ENCODE measurements at regions not wholly inside any gene's neighbourhood (a gene's known extent, or its start where the extent isn't known, plus 50 kb on each side); places are given as distances from the start of the nearest gene placed in this dataset.

- TF ChIP-seq, protein P1, sequence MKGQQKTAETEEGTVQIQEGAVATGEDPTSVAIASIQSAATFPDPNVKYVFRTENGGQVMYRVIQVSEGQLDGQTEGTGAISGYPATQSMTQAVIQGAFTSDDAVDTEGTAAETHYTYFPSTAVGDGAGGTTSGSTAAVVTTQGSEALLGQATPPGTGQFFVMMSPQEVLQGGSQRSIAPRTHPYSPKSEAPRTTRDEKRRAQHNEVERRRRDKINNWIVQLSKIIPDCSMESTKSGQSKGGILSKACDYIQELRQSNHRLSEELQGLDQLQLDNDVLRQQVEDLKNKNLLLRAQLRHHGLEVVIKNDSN (CRISPR knock-in tag; IDR thresholded peaks at IDR 0.05): no peak
- TF ChIP-seq E2F5 (CRISPR knock-in tag; IDR thresholded peaks at IDR 0.05) (no peak), JUN (CRISPR knock-in tag; IDR thresholded peaks at IDR 0.05) (no peak), SMAD4 (CRISPR knock-in tag; IDR thresholded peaks at IDR 0.05) (no peak), ZBTB21 (CRISPR knock-in tag; IDR thresholded peaks at IDR 0.05; ENCODE audit: borderline replicate concordance) (no peak), TP53 (CRISPR knock-in tag; IDR thresholded peaks at IDR 0.05) (no peak), FOXP4 (CRISPR knock-in tag; IDR thresholded peaks at IDR 0.05) (no peak)
- TF ChIP-seq, protein P2, sequence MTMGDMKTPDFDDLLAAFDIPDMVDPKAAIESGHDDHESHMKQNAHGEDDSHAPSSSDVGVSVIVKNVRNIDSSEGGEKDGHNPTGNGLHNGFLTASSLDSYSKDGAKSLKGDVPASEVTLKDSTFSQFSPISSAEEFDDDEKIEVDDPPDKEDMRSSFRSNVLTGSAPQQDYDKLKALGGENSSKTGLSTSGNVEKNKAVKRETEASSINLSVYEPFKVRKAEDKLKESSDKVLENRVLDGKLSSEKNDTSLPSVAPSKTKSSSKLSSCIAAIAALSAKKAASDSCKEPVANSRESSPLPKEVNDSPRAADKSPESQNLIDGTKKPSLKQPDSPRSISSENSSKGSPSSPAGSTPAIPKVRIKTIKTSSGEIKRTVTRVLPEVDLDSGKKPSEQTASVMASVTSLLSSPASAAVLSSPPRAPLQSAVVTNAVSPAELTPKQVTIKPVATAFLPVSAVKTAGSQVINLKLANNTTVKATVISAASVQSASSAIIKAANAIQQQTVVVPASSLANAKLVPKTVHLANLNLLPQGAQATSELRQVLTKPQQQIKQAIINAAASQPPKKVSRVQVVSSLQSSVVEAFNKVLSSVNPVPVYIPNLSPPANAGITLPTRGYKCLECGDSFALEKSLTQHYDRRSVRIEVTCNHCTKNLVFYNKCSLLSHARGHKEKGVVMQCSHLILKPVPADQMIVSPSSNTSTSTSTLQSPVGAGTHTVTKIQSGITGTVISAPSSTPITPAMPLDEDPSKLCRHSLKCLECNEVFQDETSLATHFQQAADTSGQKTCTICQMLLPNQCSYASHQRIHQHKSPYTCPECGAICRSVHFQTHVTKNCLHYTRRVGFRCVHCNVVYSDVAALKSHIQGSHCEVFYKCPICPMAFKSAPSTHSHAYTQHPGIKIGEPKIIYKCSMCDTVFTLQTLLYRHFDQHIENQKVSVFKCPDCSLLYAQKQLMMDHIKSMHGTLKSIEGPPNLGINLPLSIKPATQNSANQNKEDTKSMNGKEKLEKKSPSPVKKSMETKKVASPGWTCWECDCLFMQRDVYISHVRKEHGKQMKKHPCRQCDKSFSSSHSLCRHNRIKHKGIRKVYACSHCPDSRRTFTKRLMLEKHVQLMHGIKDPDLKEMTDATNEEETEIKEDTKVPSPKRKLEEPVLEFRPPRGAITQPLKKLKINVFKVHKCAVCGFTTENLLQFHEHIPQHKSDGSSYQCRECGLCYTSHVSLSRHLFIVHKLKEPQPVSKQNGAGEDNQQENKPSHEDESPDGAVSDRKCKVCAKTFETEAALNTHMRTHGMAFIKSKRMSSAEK (CRISPR knock-in tag; IDR thresholded peaks at IDR 0.05; ENCODE audit: borderline replicate concordance): no peak
Measured at GRCh38 chr17:12438212-12438611, 227.5 kb upstream of the MYOCD start (continued).

DNA sequence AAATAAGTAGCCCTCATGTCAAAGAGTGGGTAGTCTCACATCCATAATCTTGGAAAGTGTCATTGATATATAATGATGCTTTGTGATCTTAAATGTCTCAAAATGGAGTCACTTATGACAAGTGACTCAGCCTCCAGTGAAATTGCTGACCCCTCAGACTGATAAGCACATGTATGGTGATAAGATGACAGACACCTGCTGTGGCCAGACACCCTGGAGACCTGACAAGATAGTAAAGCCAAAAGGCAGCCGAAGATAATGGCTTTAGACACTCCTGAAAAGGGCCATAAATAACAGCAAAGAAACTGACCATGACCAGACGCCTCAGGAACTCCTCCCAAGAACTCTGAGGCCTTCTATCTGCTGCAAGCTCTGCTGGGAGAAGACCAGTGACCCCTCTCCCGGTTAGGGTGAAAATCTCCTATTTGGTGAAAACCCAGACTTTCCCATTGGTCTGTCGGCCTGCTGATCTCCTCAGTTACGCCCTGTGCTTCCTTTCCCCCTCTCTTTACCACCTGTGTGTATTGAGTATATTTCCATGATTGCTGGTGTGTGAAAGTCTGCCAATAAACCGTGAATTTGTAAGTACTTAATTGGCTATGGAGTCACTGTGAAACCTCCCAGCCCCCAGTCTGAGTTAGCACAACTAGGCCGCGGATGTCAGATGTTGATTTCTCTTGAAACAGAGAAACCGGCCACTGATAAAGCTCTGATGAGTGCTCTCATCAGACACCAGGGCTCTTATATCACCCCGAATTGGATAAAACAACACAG lies 226.7 kb upstream of the MYOCD start:
- Mint-ChIP-seq H3K27ac (no peak overlapping the region), H3K27me3 (ENCODE audit: low read depth) (no peaks in the 10 kb centered on the region), H3K4me3 (no peak overlapping the region), H3K9me3 (peaks cover 27% of the 10 kb centered on the region), H3K36me3 (no peaks in the 10 kb centered on the region), H3K4me1 (peaks cover 9% of the 10 kb centered on the region)
- no peak for ATAC-seq
- no peak for DNase-seq (ENCODE audit: low spot score)
- ChIA-PET CTCF (no interaction called here), POLR2A (no interaction called here)
- TF ChIP-seq SMAD4 (CRISPR knock-in tag; IDR thresholded peaks at IDR 0.05) (no peak), JUN (CRISPR knock-in tag; IDR thresholded peaks at IDR 0.05) (no peak), RELA (CRISPR knock-in tag; IDR thresholded peaks at IDR 0.05; ENCODE audit: borderline replicate concordance) (no peak), SMAD3 (CRISPR knock-in tag; IDR thresholded peaks at IDR 0.05; ENCODE audit: borderline replicate concordance) (no peak), SOX15 (CRISPR knock-in tag; IDR thresholded peaks at IDR 0.05) (no peak), OVOL2 (CRISPR knock-in tag; IDR thresholded peaks at IDR 0.05; ENCODE audit: borderline replicate concordance) (no peak), ARID4B (CRISPR knock-in tag; IDR thresholded peaks at IDR 0.05; ENCODE audit: borderline replicate concordance) (no peak), ZNF138 (CRISPR knock-in tag; conservative IDR thresholded peaks at IDR 0.05) (no peak)
- TF ChIP-seq, protein P3, sequence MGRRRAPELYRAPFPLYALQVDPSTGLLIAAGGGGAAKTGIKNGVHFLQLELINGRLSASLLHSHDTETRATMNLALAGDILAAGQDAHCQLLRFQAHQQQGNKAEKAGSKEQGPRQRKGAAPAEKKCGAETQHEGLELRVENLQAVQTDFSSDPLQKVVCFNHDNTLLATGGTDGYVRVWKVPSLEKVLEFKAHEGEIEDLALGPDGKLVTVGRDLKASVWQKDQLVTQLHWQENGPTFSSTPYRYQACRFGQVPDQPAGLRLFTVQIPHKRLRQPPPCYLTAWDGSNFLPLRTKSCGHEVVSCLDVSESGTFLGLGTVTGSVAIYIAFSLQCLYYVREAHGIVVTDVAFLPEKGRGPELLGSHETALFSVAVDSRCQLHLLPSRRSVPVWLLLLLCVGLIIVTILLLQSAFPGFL (CRISPR knock-in tag; IDR thresholded peaks at IDR 0.05; ENCODE audit: borderline replicate concordance): no peak
- TF ChIP-seq, protein P4, sequence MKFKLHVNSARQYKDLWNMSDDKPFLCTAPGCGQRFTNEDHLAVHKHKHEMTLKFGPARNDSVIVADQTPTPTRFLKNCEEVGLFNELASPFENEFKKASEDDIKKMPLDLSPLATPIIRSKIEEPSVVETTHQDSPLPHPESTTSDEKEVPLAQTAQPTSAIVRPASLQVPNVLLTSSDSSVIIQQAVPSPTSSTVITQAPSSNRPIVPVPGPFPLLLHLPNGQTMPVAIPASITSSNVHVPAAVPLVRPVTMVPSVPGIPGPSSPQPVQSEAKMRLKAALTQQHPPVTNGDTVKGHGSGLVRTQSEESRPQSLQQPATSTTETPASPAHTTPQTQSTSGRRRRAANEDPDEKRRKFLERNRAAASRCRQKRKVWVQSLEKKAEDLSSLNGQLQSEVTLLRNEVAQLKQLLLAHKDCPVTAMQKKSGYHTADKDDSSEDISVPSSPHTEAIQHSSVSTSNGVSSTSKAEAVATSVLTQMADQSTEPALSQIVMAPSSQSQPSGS (CRISPR knock-in tag; IDR thresholded peaks at IDR 0.05; ENCODE audit: borderline replicate concordance, low read depth): no peak
- TF ChIP-seq, protein P5, sequence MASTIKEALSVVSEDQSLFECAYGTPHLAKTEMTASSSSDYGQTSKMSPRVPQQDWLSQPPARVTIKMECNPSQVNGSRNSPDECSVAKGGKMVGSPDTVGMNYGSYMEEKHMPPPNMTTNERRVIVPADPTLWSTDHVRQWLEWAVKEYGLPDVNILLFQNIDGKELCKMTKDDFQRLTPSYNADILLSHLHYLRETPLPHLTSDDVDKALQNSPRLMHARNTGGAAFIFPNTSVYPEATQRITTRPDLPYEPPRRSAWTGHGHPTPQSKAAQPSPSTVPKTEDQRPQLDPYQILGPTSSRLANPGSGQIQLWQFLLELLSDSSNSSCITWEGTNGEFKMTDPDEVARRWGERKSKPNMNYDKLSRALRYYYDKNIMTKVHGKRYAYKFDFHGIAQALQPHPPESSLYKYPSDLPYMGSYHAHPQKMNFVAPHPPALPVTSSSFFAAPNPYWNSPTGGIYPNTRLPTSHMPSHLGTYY (CRISPR knock-in tag; IDR thresholded peaks at IDR 0.05): no peak
- TF ChIP-seq, protein P1 (CRISPR knock-in tag; IDR thresholded peaks at IDR 0.05): no peak

Measured in WTC11 (cell line).